ENCODE measurements at regions not wholly inside any gene's neighbourhood (a gene's known extent, or its start where the extent isn't known, plus 50 kb on each side); places are given as distances from the start of the nearest gene placed in this dataset.

- intact Hi-C loops (cut with DNase I; ENCODE audit: low total_unique reads) = no loop called here
- no peaks in the 10 kb centered on the region for H3K36me3 ChIP-seq
- no peak for TF ChIP-seq CTCF (IDR thresholded peaks at IDR 0.05)
- TF ChIP-seq POLR2AphosphoS5 (IDR thresholded peaks at IDR 0.05) = no peak
- TF ChIP-seq POLR2A (IDR thresholded peaks at IDR 0.05) = no peak
- no peak for DNase-seq (ENCODE audit: low spot score in 2 of 2)
- H3K4me1 ChIP-seq = no peaks in the 10 kb centered on the region
- no peak overlapping the region for H3K27ac ChIP-seq
- no peaks in the 10 kb centered on the region for H3K9me3 ChIP-seq
- no peak overlapping the region for H3K4me3 ChIP-seq
- no peaks in the 10 kb centered on the region for H3K27me3 ChIP-seq
Measured at GRCh38 chr2:83240611-83241010, 1218.5 kb downstream of the SUCLG1 start.

- Histone ChIP-seq H3K27ac (no peak overlapping the region), H3K4me3 (no peak overlapping the region), H3K27me3 (no peaks in the 10 kb centered on the region), H3K9me3 (no peaks in the 10 kb centered on the region), H3K36me3 (no peaks in the 10 kb centered on the region), H3K4me1 (no peaks in the 10 kb centered on the region)
- intact Hi-C loops (cut with DNase I; ENCODE audit: low total_unique reads) = no loop called here
- TF ChIP-seq POLR2A (IDR thresholded peaks at IDR 0.05) = no peak
- no peak for TF ChIP-seq POLR2AphosphoS5 (IDR thresholded peaks at IDR 0.05)
- no peak for TF ChIP-seq CTCF (IDR thresholded peaks at IDR 0.05)
- DNase-seq (ENCODE audit: low spot score in 2 of 2) = no peak
Measured at GRCh38 chr2:83238111-83238510, 1221.0 kb downstream of the SUCLG1 start.

GRCh38 chr2:83234246-83234645 is 1224.8 kb downstream of the SUCLG1 start:
- intact Hi-C loops (cut with DNase I; ENCODE audit: low total_unique reads) = no loop called here
- no peaks in the 10 kb centered on the region for H3K9me3 ChIP-seq
- no peak overlapping the region for H3K4me3 ChIP-seq
- H3K27ac ChIP-seq = no peak overlapping the region
- no peaks in the 10 kb centered on the region for H3K4me1 ChIP-seq
- H3K27me3 ChIP-seq = no peaks in the 10 kb centered on the region
- no peak for TF ChIP-seq CTCF (IDR thresholded peaks at IDR 0.05)
- TF ChIP-seq POLR2AphosphoS5 (IDR thresholded peaks at IDR 0.05) = no peak
- TF ChIP-seq POLR2A (IDR thresholded peaks at IDR 0.05) = no peak
- no peak for DNase-seq (ENCODE audit: low spot score in 2 of 2)
- no peaks in the 10 kb centered on the region for H3K36me3 ChIP-seq

GRCh38 chr2:83233781-83234180 is 1225.3 kb downstream of the SUCLG1 start:
- no peak for DNase-seq (ENCODE audit: low spot score in 2 of 2)
- intact Hi-C loops (cut with DNase I; ENCODE audit: low total_unique reads) = no loop called here
- TF ChIP-seq POLR2A (IDR thresholded peaks at IDR 0.05) = no peak
- TF ChIP-seq POLR2AphosphoS5 (IDR thresholded peaks at IDR 0.05) = no peak
- no peak for TF ChIP-seq CTCF (IDR thresholded peaks at IDR 0.05)
- Histone ChIP-seq H3K36me3 (no peaks in the 10 kb centered on the region), H3K27ac (no peak overlapping the region), H3K4me3 (no peak overlapping the region), H3K9me3 (no peaks in the 10 kb centered on the region), H3K4me1 (no peaks in the 10 kb centered on the region), H3K27me3 (no peaks in the 10 kb centered on the region)

- H3K4me3 ChIP-seq = no peak overlapping the region
- TF ChIP-seq POLR2AphosphoS5 (IDR thresholded peaks at IDR 0.05) = no peak
Measured at GRCh38 chr2:83233326-83233725, 1225.8 kb downstream of the SUCLG1 start.

GRCh38 chr2:83229443-83229842 is 1229.6 kb downstream of the SUCLG1 start:
- no peaks in the 10 kb centered on the region for H3K4me1 ChIP-seq
- H3K36me3 ChIP-seq = no peaks in the 10 kb centered on the region
- H3K27me3 ChIP-seq = no peaks in the 10 kb centered on the region
- H3K4me3 ChIP-seq = no peak overlapping the region
- no peak for TF ChIP-seq CTCF (IDR thresholded peaks at IDR 0.05)
- TF ChIP-seq POLR2A (IDR thresholded peaks at IDR 0.05) = no peak
- no peak for TF ChIP-seq POLR2AphosphoS5 (IDR thresholded peaks at IDR 0.05)
- no peak for DNase-seq (ENCODE audit: low spot score in 2 of 2)
- intact Hi-C loops (cut with DNase I; ENCODE audit: low total_unique reads) = no loop called here
- H3K27ac ChIP-seq = no peak overlapping the region
- H3K9me3 ChIP-seq = no peaks in the 10 kb centered on the region

More at GRCh38 chr2:83233326-83233725, 1225.8 kb downstream of the SUCLG1 start:
- H3K36me3 ChIP-seq = no peaks in the 10 kb centered on the region
- no peak for DNase-seq (ENCODE audit: low spot score in 2 of 2)
- no peaks in the 10 kb centered on the region for H3K9me3 ChIP-seq
- H3K27me3 ChIP-seq = no peaks in the 10 kb centered on the region
- H3K4me1 ChIP-seq = no peaks in the 10 kb centered on the region
- intact Hi-C loops (cut with DNase I; ENCODE audit: low total_unique reads) = no loop called here
- H3K27ac ChIP-seq = no peak overlapping the region

Measured in breast epithelium (tissue), 4 donors.